ENCODE measurements at regions not wholly inside any gene's neighbourhood (a gene's known extent, or its start where the extent isn't known, plus 50 kb on each side); places are given as distances from the start of the nearest gene placed in this dataset.

DNA sequence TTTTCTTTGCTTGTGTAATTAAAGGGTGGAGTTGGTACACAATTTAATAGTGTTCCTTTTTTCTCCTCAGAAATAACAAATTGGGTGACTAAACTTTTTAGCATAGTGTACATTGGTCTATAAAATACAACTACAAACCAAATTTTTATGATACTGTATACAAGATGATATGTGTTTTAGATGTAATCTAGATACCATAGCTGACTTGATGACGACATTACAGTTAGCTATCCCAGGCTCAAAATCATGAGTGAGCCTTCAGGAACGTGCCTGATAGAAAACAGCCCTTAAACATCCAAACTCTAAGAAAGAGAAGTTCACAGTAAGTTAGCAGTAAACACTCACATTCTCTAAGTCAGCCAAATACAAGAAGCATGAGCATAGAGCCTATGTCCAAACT, 99.0 kb upstream of the SSTR1 start:
- Histone ChIP-seq H3K27ac (ENCODE audit: low read depth, low read length) (no peak overlapping the region), H2AFZ (ENCODE audit: low read depth, low read length, severe bottlenecking) (no peak overlapping the region), H3F3A (ENCODE audit: insufficient read depth) (no peaks in the 10 kb centered on the region), H3K4me2 (ENCODE audit: low read depth, low read length, poor library complexity, severe bottlenecking) (no peak overlapping the region), H3K9me2 (replicated peaks; ENCODE audit: insufficient read depth, low read length) (no peaks in the 10 kb centered on the region), H3K27me3 (ENCODE audit: low read length) (no peaks in the 10 kb centered on the region), H3K9ac (ENCODE audit: low read length) (no peak overlapping the region), H3K36me3 (ENCODE audit: low read length) (no peaks in the 10 kb centered on the region), H3K79me2 (ENCODE audit: insufficient read depth, low read length) (no peaks in the 10 kb centered on the region), H4K20me1 (ENCODE audit: low read depth, low read length) (no peaks in the 10 kb centered on the region), H3K9me3 (ENCODE audit: insufficient read depth, low read length) (no peaks in the 10 kb centered on the region), H3K4me3 (ENCODE audit: insufficient read depth, low read length, poor library complexity, severe bottlenecking) (no peak overlapping the region)
- no peak for TF ChIP-seq EZH2phosphoT487 (conservative IDR thresholded peaks at IDR 0.05; ENCODE audit: low read length)
- TF ChIP-seq, protein P1, sequence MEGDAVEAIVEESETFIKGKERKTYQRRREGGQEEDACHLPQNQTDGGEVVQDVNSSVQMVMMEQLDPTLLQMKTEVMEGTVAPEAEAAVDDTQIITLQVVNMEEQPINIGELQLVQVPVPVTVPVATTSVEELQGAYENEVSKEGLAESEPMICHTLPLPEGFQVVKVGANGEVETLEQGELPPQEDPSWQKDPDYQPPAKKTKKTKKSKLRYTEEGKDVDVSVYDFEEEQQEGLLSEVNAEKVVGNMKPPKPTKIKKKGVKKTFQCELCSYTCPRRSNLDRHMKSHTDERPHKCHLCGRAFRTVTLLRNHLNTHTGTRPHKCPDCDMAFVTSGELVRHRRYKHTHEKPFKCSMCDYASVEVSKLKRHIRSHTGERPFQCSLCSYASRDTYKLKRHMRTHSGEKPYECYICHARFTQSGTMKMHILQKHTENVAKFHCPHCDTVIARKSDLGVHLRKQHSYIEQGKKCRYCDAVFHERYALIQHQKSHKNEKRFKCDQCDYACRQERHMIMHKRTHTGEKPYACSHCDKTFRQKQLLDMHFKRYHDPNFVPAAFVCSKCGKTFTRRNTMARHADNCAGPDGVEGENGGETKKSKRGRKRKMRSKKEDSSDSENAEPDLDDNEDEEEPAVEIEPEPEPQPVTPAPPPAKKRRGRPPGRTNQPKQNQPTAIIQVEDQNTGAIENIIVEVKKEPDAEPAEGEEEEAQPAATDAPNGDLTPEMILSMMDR (IDR thresholded peaks at IDR 0.05; ENCODE audit: insufficient read depth, low read length, poor library complexity, severe bottlenecking): no peak

DNA sequence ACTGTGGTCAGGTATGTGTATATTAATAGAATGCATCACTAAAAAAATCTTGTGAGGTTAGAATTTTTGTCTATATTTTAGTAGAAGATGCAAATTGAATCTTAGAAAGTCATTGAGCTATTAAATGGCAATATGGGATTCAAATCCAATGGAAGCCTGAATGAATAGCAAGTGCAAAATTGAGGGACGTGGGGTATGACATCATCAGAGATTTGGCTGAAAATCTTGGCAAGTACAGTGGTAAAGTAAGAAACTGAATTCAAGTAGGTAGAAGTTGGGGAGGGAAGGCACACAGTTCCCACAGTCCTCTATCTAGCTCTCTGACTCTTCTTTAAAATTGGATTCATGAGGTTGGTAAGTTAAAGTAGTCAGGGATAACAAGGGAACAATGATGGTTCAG, 97.4 kb upstream of the SSTR1 start:
- Histone ChIP-seq H3K4me2 (ENCODE audit: low read depth, low read length, poor library complexity, severe bottlenecking) (no peak overlapping the region), H3K9me2 (replicated peaks; ENCODE audit: insufficient read depth, low read length) (no peaks in the 10 kb centered on the region)

DNA sequence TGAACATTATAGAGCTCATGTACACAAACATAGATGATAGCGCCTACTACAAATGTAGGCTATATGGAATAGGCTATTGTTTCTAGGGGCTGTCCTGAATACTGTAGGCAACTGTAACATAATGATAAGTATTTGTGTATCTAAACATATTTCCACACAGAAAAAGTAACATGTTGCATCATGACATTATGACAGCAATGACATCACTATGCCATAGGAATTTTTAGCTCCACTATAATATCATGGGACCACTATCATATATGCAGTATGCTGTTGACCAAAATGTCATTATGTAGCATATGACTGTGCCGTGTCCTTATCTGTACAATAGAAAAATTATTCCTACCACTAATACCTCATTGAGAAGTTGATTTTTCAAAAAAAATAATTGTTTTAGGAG, 96.7 kb upstream of the SSTR1 start:
- Histone ChIP-seq H3K9me3 (ENCODE audit: insufficient read depth, low read length) (no peaks in the 10 kb centered on the region), H3K9me2 (replicated peaks; ENCODE audit: insufficient read depth, low read length) (no peaks in the 10 kb centered on the region), H3K79me2 (ENCODE audit: insufficient read depth, low read length) (no peaks in the 10 kb centered on the region), H2AFZ (ENCODE audit: low read depth, low read length, severe bottlenecking) (no peak overlapping the region), H3K4me3 (ENCODE audit: insufficient read depth, low read length, poor library complexity, severe bottlenecking) (no peak overlapping the region), H3K9ac (ENCODE audit: low read length) (no peak overlapping the region), H3K27ac (ENCODE audit: low read depth, low read length) (no peak overlapping the region), H4K20me1 (ENCODE audit: low read depth, low read length) (no peaks in the 10 kb centered on the region), H3F3A (ENCODE audit: insufficient read depth) (no peaks in the 10 kb centered on the region), H3K4me2 (ENCODE audit: low read depth, low read length, poor library complexity, severe bottlenecking) (no peak overlapping the region), H3K36me3 (ENCODE audit: low read length) (no peaks in the 10 kb centered on the region), H3K27me3 (ENCODE audit: low read length) (no peaks in the 10 kb centered on the region)
- no peak for TF ChIP-seq EZH2phosphoT487 (conservative IDR thresholded peaks at IDR 0.05; ENCODE audit: low read length)
- TF ChIP-seq, protein P1 (IDR thresholded peaks at IDR 0.05; ENCODE audit: insufficient read depth, low read length, poor library complexity, severe bottlenecking): no peak

More for the DNA sequence above, 97.4 kb upstream of the SSTR1 start:
- TF ChIP-seq, protein P1 (IDR thresholded peaks at IDR 0.05; ENCODE audit: insufficient read depth, low read length, poor library complexity, severe bottlenecking): no peak
- no peak for TF ChIP-seq EZH2phosphoT487 (conservative IDR thresholded peaks at IDR 0.05; ENCODE audit: low read length)
- Histone ChIP-seq H2AFZ (ENCODE audit: low read depth, low read length, severe bottlenecking) (no peak overlapping the region), H3K9ac (ENCODE audit: low read length) (no peak overlapping the region), H3K79me2 (ENCODE audit: insufficient read depth, low read length) (no peaks in the 10 kb centered on the region), H3K36me3 (ENCODE audit: low read length) (no peaks in the 10 kb centered on the region), H3K27ac (ENCODE audit: low read depth, low read length) (no peak overlapping the region), H3K9me3 (ENCODE audit: insufficient read depth, low read length) (no peaks in the 10 kb centered on the region), H4K20me1 (ENCODE audit: low read depth, low read length) (no peaks in the 10 kb centered on the region), H3K27me3 (ENCODE audit: low read length) (no peaks in the 10 kb centered on the region), H3F3A (ENCODE audit: insufficient read depth) (no peaks in the 10 kb centered on the region), H3K4me3 (ENCODE audit: insufficient read depth, low read length, poor library complexity, severe bottlenecking) (no peak overlapping the region)
